ENCODE measurements at regions not wholly inside any gene's neighbourhood (a gene's known extent, or its start where the extent isn't known, plus 50 kb on each side); places are given as distances from the start of the nearest gene placed in this dataset.

- Histone ChIP-seq H3K9me3 (ENCODE audit: low read depth) (no peaks in the 10 kb centered on the region), H3K4me1 (ENCODE audit: low read depth) (peaks cover 3% of the 10 kb centered on the region), H3K36me3 (no peaks in the 10 kb centered on the region), H3K4me3 (peak overlapping the region; percentile 34), H3K27ac (no peak overlapping the region), H3K27me3 (peaks cover 79% of the 10 kb centered on the region)
- peak in 1 of 2 donors; percentile 6 for DNase-seq (ENCODE audit: low read depth in 1 of 2, low spot score in 1 of 2)
- TF ChIP-seq, protein P1, sequence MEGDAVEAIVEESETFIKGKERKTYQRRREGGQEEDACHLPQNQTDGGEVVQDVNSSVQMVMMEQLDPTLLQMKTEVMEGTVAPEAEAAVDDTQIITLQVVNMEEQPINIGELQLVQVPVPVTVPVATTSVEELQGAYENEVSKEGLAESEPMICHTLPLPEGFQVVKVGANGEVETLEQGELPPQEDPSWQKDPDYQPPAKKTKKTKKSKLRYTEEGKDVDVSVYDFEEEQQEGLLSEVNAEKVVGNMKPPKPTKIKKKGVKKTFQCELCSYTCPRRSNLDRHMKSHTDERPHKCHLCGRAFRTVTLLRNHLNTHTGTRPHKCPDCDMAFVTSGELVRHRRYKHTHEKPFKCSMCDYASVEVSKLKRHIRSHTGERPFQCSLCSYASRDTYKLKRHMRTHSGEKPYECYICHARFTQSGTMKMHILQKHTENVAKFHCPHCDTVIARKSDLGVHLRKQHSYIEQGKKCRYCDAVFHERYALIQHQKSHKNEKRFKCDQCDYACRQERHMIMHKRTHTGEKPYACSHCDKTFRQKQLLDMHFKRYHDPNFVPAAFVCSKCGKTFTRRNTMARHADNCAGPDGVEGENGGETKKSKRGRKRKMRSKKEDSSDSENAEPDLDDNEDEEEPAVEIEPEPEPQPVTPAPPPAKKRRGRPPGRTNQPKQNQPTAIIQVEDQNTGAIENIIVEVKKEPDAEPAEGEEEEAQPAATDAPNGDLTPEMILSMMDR (IDR thresholded peaks at IDR 0.05; ENCODE audit: low read depth, low read length): no peak
These were observed 128.2 kb downstream of the TMEM161B start for GRCh38 chr5:88140396-88140855.

DNA sequence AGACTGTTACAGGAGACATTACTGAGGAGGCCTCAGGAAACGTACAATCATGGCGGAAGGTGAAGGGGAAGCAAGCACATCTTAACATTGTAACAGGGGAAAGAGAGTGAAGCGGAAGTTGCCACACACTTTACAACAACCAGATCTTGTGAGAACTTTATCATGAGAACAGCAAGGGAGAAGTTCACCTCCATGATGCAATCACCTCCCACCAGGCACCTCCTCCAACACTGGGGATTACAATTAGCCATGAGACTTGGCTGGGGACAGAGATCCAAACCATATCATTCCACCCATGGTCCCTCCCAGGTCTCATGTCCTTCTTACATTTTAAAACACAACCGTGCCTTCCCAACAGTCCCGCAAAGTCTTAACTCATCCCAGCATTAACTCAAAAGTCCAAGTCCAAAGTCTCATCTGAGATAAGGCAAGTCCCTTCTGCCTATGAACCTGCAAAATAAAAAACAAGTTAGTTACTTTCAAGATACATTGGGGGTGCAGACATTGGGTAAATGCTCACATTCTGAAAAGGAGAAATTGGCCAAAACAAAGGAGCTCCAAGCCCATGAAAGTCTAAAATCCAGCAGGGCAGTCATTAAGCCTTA lies 138.3 kb downstream of the TMEM161B start:
- Histone ChIP-seq H3K9me3 (ENCODE audit: low read depth) (no peaks in the 10 kb centered on the region), H3K36me3 (no peaks in the 10 kb centered on the region), H3K4me3 (no peak overlapping the region), H3K27ac (no peak overlapping the region), H3K27me3 (peaks cover 4% of the 10 kb centered on the region), H3K4me1 (ENCODE audit: low read depth) (no peaks in the 10 kb centered on the region)
- no peak for DNase-seq (ENCODE audit: low read depth in 1 of 2, low spot score in 1 of 2)
- TF ChIP-seq, protein P1 (IDR thresholded peaks at IDR 0.05; ENCODE audit: low read depth, low read length): no peak

DNA sequence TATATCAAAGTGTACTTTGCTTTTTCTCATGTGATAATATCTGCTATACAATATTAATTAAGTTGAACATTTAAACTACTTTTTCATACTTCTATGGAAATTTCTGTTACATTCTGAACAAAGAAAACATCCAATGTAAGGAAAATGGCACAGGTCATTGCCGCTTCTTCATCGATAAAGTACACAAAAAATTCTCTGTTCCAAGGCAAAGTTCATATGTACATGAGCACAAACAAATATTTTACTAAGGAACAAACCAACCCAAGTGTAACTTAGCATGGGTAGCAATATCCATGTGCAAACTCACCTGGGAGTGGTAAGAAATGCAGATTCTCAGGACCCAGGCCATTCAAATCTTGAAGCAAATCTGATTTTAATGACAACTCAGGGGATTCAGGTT lies 139.8 kb downstream of the TMEM161B start:
- Histone ChIP-seq H3K27ac (no peak overlapping the region), H3K36me3 (no peaks in the 10 kb centered on the region), H3K9me3 (ENCODE audit: low read depth) (no peaks in the 10 kb centered on the region), H3K27me3 (no peaks in the 10 kb centered on the region), H3K4me3 (no peak overlapping the region), H3K4me1 (ENCODE audit: low read depth) (no peaks in the 10 kb centered on the region)
- TF ChIP-seq, protein P1 (IDR thresholded peaks at IDR 0.05; ENCODE audit: low read depth, low read length): no peak
- DNase-seq (ENCODE audit: low read depth in 1 of 2, low spot score in 1 of 2): no peak

- TF ChIP-seq, protein P1 (IDR thresholded peaks at IDR 0.05; ENCODE audit: low read depth, low read length): no peak
- H3K27me3 ChIP-seq: no peaks in the 10 kb centered on the region
- DNase-seq (ENCODE audit: low read depth in 1 of 2, low spot score in 1 of 2): no peak
These were observed 149.0 kb downstream of the TMEM161B start for GRCh38 chr5:88119535-88120125.

GRCh38 chr5:88118179-88118578 lies 150.5 kb downstream of the TMEM161B start:
- TF ChIP-seq, protein P1 (IDR thresholded peaks at IDR 0.05; ENCODE audit: low read depth, low read length): no peak
- Histone ChIP-seq H3K4me3 (no peak overlapping the region), H3K9me3 (ENCODE audit: low read depth) (no peaks in the 10 kb centered on the region), H3K4me1 (ENCODE audit: low read depth) (no peaks in the 10 kb centered on the region), H3K27ac (no peak overlapping the region), H3K36me3 (no peaks in the 10 kb centered on the region), H3K27me3 (no peaks in the 10 kb centered on the region)
- no peak for DNase-seq (ENCODE audit: low read depth in 1 of 2, low spot score in 1 of 2)

More at GRCh38 chr5:88119535-88120125, 149.0 kb downstream of the TMEM161B start:
- Histone ChIP-seq H3K9me3 (ENCODE audit: low read depth) (no peaks in the 10 kb centered on the region), H3K36me3 (no peaks in the 10 kb centered on the region), H3K4me3 (no peak overlapping the region), H3K27ac (no peak overlapping the region), H3K4me1 (ENCODE audit: low read depth) (no peaks in the 10 kb centered on the region)
